Stimulated activated CD4-positive, alpha-beta T cell treated with anti-CD3 and anti-CD28 coated beads, Interleukin-15, amount 100 ng/mL, for 24 hours (primary cell): ENCODE measurements at regions not wholly inside any gene's neighbourhood (a gene's known extent, or its start where the extent isn't known, plus 50 kb on each side); places are given as distances from the start of the nearest gene placed in this dataset.
"Not testable (repeated sequence)": the region's sequence is repeated elsewhere in the genome, so short reads cannot be mapped to it uniquely, and the experiment has no call there.

Experiments
- DNase-seq: peaks from one replicate; pipeline ENCODE4 v3.0.0-alpha.2; 2020

DNA sequence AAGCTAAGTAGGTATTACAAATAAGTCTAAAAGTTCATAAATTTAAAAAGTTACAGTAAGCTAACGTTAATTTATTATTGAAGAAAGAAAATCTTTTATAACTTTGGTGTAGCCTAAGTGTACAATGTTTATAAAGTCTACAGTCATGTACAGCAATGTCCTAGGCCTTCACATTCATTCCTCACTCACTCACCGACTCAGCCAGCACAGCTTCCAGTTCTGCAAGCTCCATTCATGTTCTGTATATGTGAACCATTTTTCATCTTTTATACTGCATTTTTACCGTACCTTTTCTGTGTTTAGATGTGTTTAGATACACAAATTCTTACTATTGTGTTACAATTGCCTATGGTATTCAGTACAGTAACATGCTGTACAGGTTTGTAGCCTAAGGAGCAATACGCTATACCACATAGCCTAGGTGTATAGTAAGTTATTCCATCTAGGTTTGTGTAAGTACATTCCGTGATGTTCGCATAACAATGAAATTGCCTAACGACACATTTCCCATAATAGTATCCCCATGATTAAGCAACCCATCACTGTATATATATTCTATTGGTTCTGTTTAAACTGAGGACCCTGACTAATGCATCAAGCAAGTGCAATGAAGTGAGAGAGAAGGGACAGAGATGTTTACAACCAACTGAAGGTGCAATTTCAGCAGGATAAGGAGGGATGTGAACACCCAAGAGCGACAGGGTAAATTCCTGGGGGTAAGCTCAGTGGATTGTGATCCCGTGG lies 88.9 kb upstream of the TRIO start:
- no peak for DNase-seq

DNA sequence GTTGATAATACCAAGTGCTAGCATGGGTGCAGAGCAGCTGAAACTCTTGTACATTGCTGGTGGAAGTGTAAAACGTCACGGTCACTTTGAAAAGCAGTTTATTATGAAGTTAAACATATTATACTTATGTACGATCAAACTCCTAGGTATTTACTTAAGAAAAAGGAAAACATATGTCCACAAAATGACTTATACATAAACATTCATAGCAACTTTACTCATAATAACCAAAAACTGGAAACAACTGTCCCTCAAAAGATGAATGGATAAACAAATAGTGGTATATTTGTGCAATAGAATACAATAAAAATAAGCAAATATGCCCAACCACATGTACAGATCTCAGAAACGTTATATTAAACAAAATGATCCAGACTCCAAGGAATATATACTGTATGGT lies 92.3 kb upstream of the TRIO start:
- no peak for DNase-seq

DNA sequence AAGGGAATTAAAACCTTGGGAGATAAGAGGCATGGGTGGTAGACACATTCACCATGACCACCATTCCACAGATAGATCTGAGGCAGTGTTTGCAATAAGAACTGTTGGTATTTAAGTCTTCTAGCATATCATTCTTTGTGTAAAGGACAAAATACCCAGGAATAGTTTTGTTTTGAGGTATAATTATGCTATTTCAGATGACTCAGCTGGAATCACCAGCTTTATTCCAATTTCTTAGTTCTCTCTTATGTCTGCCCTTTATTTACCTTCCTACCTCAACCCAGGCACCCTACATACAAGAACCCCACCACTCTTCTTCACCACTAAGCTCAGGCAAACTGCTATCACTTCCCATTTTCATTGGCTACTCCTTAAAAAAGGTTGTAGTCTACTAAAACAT lies 94.7 kb upstream of the TRIO start:
- no peak for DNase-seq

GRCh38 chr5:14041528-14042192 lies 97.2 kb upstream of the DNAH5 start:
- DNase-seq: no peak

DNA sequence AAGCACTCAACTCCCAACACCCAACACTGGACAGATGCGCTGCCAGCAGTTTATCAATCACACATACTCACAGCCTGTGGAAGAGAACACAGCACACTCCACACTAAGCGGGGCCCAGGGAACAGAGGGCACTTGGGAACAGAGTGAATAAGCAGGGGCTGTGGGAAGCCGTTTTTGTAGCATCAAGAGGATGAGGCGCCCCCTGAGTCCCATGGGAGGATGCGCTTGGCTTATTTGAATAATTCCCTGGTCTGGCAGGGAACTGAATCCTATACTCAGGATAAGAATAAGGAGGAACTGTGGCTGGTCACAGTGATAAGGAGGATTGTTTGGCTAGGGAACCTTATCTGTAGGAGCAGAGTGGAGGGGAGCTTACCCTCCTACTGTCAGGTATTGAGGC lies 96.1 kb upstream of the DNAH5 start:
- no peak for DNase-seq

DNA sequence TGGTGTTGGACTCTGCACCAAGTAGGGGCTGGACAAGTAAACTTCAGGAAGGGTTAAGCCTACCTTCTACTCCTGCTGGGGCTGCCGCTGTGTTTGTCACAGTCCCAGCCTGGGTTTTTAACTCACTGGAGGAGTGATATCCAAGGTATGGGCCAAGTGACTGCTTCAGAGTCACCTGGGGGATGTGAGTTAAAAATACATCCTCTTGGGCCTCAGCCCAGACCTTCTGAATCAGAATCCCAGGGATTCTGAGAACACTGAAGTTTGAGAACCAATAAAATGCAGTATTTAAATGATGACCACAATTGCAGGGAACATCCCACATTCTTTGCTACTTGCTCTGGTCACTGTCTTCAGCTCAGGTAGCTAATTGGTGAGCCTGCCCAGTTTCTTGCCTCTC lies 95.1 kb upstream of the DNAH5 start:
- no peak for DNase-seq

- no peak for DNase-seq
Observed at GRCh38 chr5:14039063-14039462, 94.6 kb upstream of the DNAH5 start.

- DNase-seq: no peak
Observed at GRCh38 chr5:14038341-14038959, 94.0 kb upstream of the DNAH5 start.

- no peak for DNase-seq
Observed at GRCh38 chr5:14036947-14037346, 92.5 kb upstream of the DNAH5 start.

DNA sequence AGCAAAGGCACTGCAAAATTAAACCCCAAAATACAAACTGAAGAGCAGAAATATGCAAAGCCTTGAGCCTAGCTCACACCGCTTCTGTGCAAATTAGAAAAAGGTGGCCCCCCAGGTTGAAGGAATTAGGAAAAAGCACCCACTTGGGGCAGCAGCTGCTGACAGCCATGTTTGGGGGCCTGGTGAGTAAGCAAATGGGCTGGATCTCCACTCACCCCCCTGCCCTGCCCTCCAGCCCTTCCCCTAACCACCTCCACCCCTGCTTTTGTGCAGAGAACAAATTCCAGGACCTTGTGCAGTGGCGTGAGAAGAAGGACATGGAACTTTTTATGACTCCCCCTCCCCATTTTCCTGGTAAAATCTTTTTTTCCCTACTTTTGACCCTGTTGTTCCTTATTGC lies 92.0 kb upstream of the DNAH5 start:
- DNase-seq: no peak

GRCh38 chr5:14035859-14036503 lies 91.5 kb upstream of the DNAH5 start:
- no peak for DNase-seq

DNA sequence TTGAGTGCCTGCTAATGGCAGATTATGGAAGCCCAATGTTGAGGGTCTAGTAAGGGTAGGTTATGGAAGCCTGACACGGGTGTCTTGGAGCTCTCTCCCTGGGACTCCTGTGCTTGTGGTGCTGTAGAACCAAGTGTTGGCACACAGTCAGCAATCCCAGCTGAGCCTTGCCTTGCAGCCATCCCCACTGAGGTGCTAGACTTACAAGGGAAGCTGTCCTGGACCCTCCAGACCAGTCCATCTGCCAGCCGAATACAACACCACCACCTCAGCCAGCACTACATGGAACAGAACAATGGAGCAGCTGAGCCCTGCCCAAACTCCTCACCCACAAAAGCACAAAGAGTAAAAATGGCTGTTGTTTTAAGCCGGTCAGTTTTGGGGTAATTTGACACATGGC lies 90.5 kb upstream of the DNAH5 start:
- no peak for DNase-seq

GRCh38 chr5:14032918-14033317 lies 88.4 kb upstream of the DNAH5 start:
- DNase-seq: no peak

- DNase-seq: no peak
Observed at GRCh38 chr5:14028938-14029584, 84.6 kb upstream of the DNAH5 start.

DNA sequence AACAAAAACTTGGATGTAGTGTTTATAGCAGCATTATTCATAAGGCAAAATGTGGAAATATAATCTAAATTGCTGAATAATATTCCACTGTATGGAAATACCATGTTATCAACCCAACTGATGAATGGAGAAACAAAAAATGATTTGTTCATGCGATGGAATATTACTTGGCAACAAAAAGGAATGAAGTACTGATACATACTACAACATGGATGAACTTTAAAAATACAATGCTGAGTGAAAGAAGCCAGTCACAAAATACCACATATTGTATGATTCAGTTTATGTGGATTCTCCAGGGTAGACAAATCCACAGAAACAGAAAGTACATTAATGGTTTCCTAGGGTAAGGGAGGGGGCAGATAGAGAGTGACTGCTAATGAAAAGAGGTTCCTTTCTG lies 83.7 kb upstream of the DNAH5 start:
- DNase-seq: no peak

- DNase-seq: no peak
Observed at GRCh38 chr5:14025569-14026286, 81.2 kb upstream of the DNAH5 start.

GRCh38 chr5:14022971-14023370 lies 78.5 kb upstream of the DNAH5 start:
- DNase-seq: no peak

DNA sequence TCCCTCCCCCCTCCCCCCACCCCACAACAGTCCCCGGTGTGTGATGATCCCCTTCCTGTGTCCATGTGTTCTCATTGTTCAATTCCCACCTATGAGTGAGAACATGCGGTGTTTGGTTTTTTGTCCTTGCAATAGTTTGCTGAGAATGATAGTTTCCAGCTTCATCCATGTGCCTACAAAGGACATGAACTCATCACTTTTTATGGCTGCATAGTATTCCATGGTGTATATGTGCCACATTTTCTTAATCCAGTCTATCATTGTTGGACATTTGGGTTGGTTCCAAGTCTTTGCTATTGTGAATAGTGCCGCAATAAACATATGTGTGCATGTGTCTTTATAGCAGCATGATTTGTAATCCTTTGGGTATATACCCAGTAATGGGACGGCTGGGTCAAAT lies 76.5 kb upstream of the DNAH5 start:
- DNase-seq: not testable (repeated sequence)

- DNase-seq: no peak
Observed at GRCh38 chr5:14019768-14020290, 75.3 kb upstream of the DNAH5 start.

- DNase-seq: no peak
Observed at GRCh38 chr5:14017904-14018303, 73.4 kb upstream of the DNAH5 start.

- no peak for DNase-seq
Observed at GRCh38 chr5:14016549-14016948, 72.1 kb upstream of the DNAH5 start.
